OCI-LY7 (cell line): ENCODE measurements at regions not wholly inside any gene's neighbourhood (a gene's known extent, or its start where the extent isn't known, plus 50 kb on each side); places are given as distances from the start of the nearest gene placed in this dataset.
"Not testable (repeated sequence)": the region's sequence is repeated elsewhere in the genome, so short reads cannot be mapped to it uniquely, and the experiment has no call there.

Experiments
- CTCF ChIP-seq: fragments of 200-600 bp; sonication (generic); conservative IDR thresholded peaks from 2 replicates; pipeline ENCODE4 v1.5.1; 2014; ENCODE audit warnings: mild to moderate bottlenecking, antibody characterized with exemption, low read length, moderate library complexity, mixed read lengths
- EZH2phosphoT487 ChIP-seq: fragments of 200-600 bp; sonication (generic); IDR thresholded peaks from 2 replicates; pipeline ENCODE4 v1.6.1; 2018; ENCODE audit warnings: low read depth, borderline replicate concordance, mild to moderate bottlenecking, mixed run types, antibody characterized with exemption, low read length, moderate library complexity, mixed read lengths

GRCh38 chr14:105884192-105884807 is 357.9 kb downstream of the TMEM121 start:
- not testable (repeated sequence) for TF ChIP-seq CTCF, EZH2phosphoT487
